ENCODE measurements at regions not wholly inside any gene's neighbourhood (a gene's known extent, or its start where the extent isn't known, plus 50 kb on each side); places are given as distances from the start of the nearest gene placed in this dataset.

GRCh38 chr2:39989888-39990287 lies 210.8 kb upstream of the THUMPD2 start:
- H3K36me3 ChIP-seq (ENCODE audit: control insufficient read depth, insufficient read depth, low read length) = no peaks in the 10 kb centered on the region
- dilution Hi-C loops (cut with HindIII; ENCODE audit: low sequenced_read_pairs, unreplicated experiment) (no loop called here), in situ Hi-C loops (cut with MboI; ENCODE audit: low sequenced_read_pairs) (no loop called here), intact Hi-C loops (cut with micrococcal nuclease) (loop anchor here (2.0 to 5.0 kb wide), 2 partner anchors 58 to 113 kb away; no protein-coding TSS in a partner anchor)
- H2AK9ac ChIP-seq (replicated peaks; ENCODE audit: low read depth, low read length, poor library complexity) = no peak overlapping the region
- H3K27ac ChIP-seq (ENCODE audit: insufficient read depth, low read length) = peak overlapping the region; percentile 66
- H3K4me2 ChIP-seq (ENCODE audit: low read depth, low read length) = no peak overlapping the region
- H3K9me1 ChIP-seq (ENCODE audit: insufficient read depth, low read length) = peaks cover 6% of the 10 kb centered on the region; the same call in 1 of the 2 replicates
- H2AFZ ChIP-seq (replicated peaks; ENCODE audit: low read length, poor library complexity) = peak overlapping the region; percentile 84
- DNase-seq (peak; percentile 46), ATAC-seq (ENCODE audit: low read depth) (peak; percentile 64)
- H3K9me3 ChIP-seq (ENCODE audit: control insufficient read depth, insufficient read depth, low read length) = no peaks in the 10 kb centered on the region
- peak overlapping the region; percentile 95 for H3K4ac ChIP-seq (ENCODE audit: low read depth, low read length)
- TF ChIP-seq RFX5 (IDR thresholded peaks at IDR 0.05; ENCODE audit: low read depth, low read length) = no peak
- TF ChIP-seq MXI1 (IDR thresholded peaks at IDR 0.05; ENCODE audit: borderline replicate concordance, low read depth, low read length) = no peak
- no peak for TF ChIP-seq ELK1 (IDR thresholded peaks at IDR 0.05; ENCODE audit: borderline replicate concordance, low read depth, low read length)
- no peak for TF ChIP-seq CEBPB (IDR thresholded peaks at IDR 0.05; ENCODE audit: low read depth, low read length)
- no peak for TF ChIP-seq NFE2L2 (IDR thresholded peaks at IDR 0.05; ENCODE audit: low read depth, low read length)
- TF ChIP-seq MAFK (IDR thresholded peaks at IDR 0.05; ENCODE audit: low read depth, low read length) = no peak
- TF ChIP-seq RAD21 (IDR thresholded peaks at IDR 0.05; ENCODE audit: low read length) = no peak
- H3K9ac ChIP-seq (ENCODE audit: low read depth, low read length) = no peak overlapping the region
- peak overlapping the region; percentile 41; the same call in 1 of the 2 replicates for H4K5ac ChIP-seq (ENCODE audit: low read depth, low read length)
- H2BK20ac ChIP-seq (ENCODE audit: low read depth, low read length) = peak overlapping the region; percentile 98
- H3K18ac ChIP-seq (ENCODE audit: low read depth, low read length) = peak overlapping the region; percentile 62; the same call in 1 of the 2 replicates
- no peak overlapping the region for H3K4me3 ChIP-seq (ENCODE audit: insufficient read depth, low read depth, low read length)
- peak overlapping the region; percentile 89 for H4K91ac ChIP-seq (ENCODE audit: insufficient read depth, low read depth, low read length)
- H3K23ac ChIP-seq (ENCODE audit: low read depth, low read length) = peak overlapping the region; percentile 75; the same call in 1 of the 2 replicates
- H3K14ac ChIP-seq (replicated peaks; ENCODE audit: low read depth, low read length) = peak overlapping the region; percentile 89
- peak overlapping the region; percentile 73; the same call in 1 of the 2 replicates for H2AK5ac ChIP-seq (ENCODE audit: low read depth, low read length)
- no CpG with 5 or more reads among the region's 3 CpGs for WGBS, 2 experiments (ENCODE audit: extremely low coverage in 2 of 2, insufficient read length in 1 of 2)
- H3K4me1 ChIP-seq (ENCODE audit: control insufficient read depth, insufficient read depth, low read length) = peaks cover 7% of the 10 kb centered on the region; the same call in 1 of the 2 replicates
- H2BK5ac ChIP-seq (ENCODE audit: low read depth, low read length, poor library complexity, severe bottlenecking) = peak overlapping the region; percentile 97
- CTCF ChIA-PET = interaction anchor here (0.7 kb wide), 1 partner anchor 11 kb away, joined by 3 read pairs; no protein-coding TSS in a partner anchor
- no peaks in the 10 kb centered on the region for H3K27me3 ChIP-seq (ENCODE audit: control insufficient read depth, insufficient read depth, low read length)
- peak overlapping the region; percentile 89 for H2BK120ac ChIP-seq (ENCODE audit: low read depth, low read length)
- POLR2A ChIA-PET (ENCODE audit: unreplicated experiment) = no interaction called here
- BruUV-seq (replicated peaks) = no TSS peak
- peak overlapping the region; percentile 68 to 88 for H4K8ac ChIP-seq (ENCODE audit: low read depth in 2 of 2, low read length in 2 of 2)
- H2BK15ac ChIP-seq (ENCODE audit: low read depth, low read length) = 0 out of 3 replicates have a peak overlapping the region, but pooled peaks have one; percentile 49
- H3K56ac ChIP-seq (ENCODE audit: extremely low read depth, insufficient read depth, low read length) = peak overlapping the region; percentile 73
- no peaks in the 10 kb centered on the region for H3K79me1 ChIP-seq (ENCODE audit: low read depth in 1 of 2, low read length in 2 of 2)
- H4K20me1 ChIP-seq (ENCODE audit: insufficient read depth, low read length) = no peaks in the 10 kb centered on the region
